GM13976 (cell line): ENCODE measurements at regions not wholly inside any gene's neighbourhood (a gene's known extent, or its start where the extent isn't known, plus 50 kb on each side); places are given as distances from the start of the nearest gene placed in this dataset.

Source experiments
- DNase-seq: peaks from one replicate; pipeline ENCODE4 v3.0.0; 2012; ENCODE audit warnings: low spot score
- in situ Hi-C: fragments of 300-500 bp; cut with MboI; formaldehyde crosslinking; loops from one replicate; pipeline ENCODE4 v1.12.0; 2022; ENCODE audit warnings: low sequenced_read_pairs, mixed read lengths, inconsistent platforms; ENCODE audit not compliant: unreplicated experiment
- TF ChIP-seq, protein P1 (sequence below): IDR thresholded peaks from 2 replicates; pipeline ENCODE4 v1.5.1; 2012; ENCODE audit warnings: borderline replicate concordance, mild to moderate bottlenecking; ENCODE audit not compliant: insufficient read depth; ENCODE audit errors: extremely low read depth, missing control alignments, control extremely low read depth

DNA sequence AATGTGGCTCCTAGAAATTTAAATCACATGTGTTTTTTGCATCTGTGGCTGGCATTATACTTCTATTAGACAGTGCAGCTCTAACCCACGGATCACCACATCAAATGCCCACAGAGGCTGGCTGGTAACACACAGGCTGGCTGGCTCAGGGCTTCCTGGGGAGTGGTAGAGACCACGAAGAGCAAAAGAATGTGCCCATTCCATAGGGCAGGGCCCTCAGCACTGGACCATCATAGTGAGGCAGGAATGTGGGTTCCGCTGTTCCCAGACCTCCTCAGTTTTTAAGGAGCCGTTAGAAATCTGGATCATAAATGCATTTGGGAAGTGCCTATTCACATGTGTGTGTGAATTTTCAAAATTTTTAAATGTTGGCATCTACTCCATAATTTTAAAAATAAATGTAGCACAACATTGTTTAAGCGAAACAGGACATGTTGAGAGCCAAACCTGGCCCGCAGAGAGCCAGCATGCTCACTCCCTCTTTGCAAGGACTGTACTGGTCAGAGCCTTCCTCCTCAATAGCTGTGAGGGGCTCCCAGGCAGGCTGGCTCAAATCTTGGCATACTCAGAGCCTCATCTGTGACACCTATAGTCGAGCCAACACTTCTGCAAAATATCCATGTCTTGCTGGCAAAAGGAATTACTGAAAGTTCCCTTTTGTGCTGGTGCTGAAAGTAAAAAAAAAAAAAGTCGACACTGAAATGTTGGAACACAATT lies 190.5 kb downstream of the FNDC1 start:
- in situ Hi-C loops, result no loop called here
- TF ChIP-seq, protein P1, sequence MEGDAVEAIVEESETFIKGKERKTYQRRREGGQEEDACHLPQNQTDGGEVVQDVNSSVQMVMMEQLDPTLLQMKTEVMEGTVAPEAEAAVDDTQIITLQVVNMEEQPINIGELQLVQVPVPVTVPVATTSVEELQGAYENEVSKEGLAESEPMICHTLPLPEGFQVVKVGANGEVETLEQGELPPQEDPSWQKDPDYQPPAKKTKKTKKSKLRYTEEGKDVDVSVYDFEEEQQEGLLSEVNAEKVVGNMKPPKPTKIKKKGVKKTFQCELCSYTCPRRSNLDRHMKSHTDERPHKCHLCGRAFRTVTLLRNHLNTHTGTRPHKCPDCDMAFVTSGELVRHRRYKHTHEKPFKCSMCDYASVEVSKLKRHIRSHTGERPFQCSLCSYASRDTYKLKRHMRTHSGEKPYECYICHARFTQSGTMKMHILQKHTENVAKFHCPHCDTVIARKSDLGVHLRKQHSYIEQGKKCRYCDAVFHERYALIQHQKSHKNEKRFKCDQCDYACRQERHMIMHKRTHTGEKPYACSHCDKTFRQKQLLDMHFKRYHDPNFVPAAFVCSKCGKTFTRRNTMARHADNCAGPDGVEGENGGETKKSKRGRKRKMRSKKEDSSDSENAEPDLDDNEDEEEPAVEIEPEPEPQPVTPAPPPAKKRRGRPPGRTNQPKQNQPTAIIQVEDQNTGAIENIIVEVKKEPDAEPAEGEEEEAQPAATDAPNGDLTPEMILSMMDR, result no peak
- DNase-seq, result no peak

DNA sequence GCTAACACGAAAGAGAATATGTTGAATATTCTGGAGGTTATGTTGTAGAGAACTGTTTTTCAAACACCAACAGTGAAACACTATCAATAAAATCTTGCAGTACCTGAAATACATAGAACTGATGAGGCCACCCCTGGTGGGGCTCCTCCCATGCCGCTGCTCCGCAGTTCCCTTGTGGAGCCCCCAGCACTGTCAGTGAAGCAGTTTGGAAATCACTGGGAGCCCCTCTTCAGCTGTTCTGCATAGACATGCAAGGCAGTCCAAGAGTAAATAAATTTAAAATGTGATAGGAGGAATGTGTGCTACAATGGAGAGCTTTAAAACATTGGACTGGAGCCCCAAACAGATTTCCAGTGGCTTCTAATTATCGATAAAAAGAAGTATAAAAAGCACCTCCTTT lies 189.4 kb downstream of the FNDC1 start:
- TF ChIP-seq, protein P1, result no peak
- in situ Hi-C loops, result no loop called here
- no peak for DNase-seq

- DNase-seq, result no peak
- TF ChIP-seq, protein P1, result no peak
- in situ Hi-C loops, result no loop called here
Observed at GRCh38 chr6:159357211-159357915, 188.2 kb downstream of the FNDC1 start.

DNA sequence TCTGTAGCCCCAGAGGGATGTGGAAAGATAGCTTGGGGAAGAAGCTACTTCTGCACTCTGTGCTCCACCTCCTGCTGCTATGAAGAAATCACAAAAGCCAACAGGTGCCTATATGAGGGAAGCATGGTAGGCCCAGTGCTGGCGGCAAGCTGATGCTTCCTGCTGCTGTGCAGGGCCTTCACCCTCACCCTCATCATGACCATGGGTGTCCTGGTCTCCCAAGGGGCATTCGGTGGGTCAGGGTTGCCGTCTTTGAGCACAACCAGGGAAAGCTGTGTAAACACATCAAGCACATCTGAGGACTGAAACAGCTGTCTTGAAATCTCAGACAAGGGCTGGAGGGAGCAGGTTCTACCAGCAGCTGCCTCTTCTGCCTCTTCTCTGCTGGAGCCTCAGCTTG lies 184.0 kb downstream of the FNDC1 start:
- TF ChIP-seq, protein P1, result no peak
- no peak for DNase-seq
- in situ Hi-C loops, result no loop called here

GRCh38 chr6:159351707-159352106 lies 182.5 kb downstream of the FNDC1 start:
- in situ Hi-C loops, result no loop called here
- TF ChIP-seq, protein P1, result no peak
- no peak for DNase-seq

- TF ChIP-seq, protein P1, result no peak
- DNase-seq, result no peak
- in situ Hi-C loops, result no loop called here
Observed at GRCh38 chr6:159349915-159350314, 180.7 kb downstream of the FNDC1 start.
